PC-3 (cell line): ENCODE measurements at regions not wholly inside any gene's neighbourhood (a gene's known extent, or its start where the extent isn't known, plus 50 kb on each side); places are given as distances from the start of the nearest gene placed in this dataset.

Experiments used
- ATAC-seq: fragments of 200-7000 bp; cut with Tn5 transposase; 2 replicates; pipeline ENCODE4 v1.9.1; 2020; ENCODE audit warnings: mild to moderate bottlenecking, moderate library complexity
- BruUV-seq: library from RNA; stranded (reverse); fragments of 400-500 nt; replicated peaks from 2 replicates; lab custom pipeline; 2021; lab: Mats Ljungman, UMichigan
- CTCF ChIA-PET: fragments of 300-600 bp; sonication (Branson Sonifier 250); formaldehyde crosslinking; loops from one replicate; lab custom pipeline; 2022; ENCODE audit warnings: antibody characterized with exemption; lab: Charles Lee
- POLR2A ChIA-PET: fragments of 300-600 bp; sonication (Branson Sonifier 250); formaldehyde crosslinking; loops from one replicate; lab custom pipeline; 2022; ENCODE audit warnings: antibody characterized with exemption; ENCODE audit not compliant: unreplicated experiment; lab: Charles Lee
- DNase-seq: peaks from one replicate; pipeline ENCODE4 v3.0.0-alpha.2; 2015
- H2AFZ ChIP-seq: fragments of 300-600 bp; sonication (generic); 2 replicates; pipeline ENCODE4 v1.6.0; 2016; ENCODE audit warnings: antibody characterized with exemption, low read length
- H3F3A ChIP-seq: fragments of 300-600 bp; sonication (generic); one replicate; pipeline ENCODE4 v1.6.0; 2017; ENCODE audit warnings: antibody characterized with exemption, low read length, control low read depth, mild to moderate bottlenecking; ENCODE audit not compliant: unreplicated experiment
- H3K27ac ChIP-seq: fragments of 300-600 bp; sonication (generic); 2 replicates; pipeline ENCODE4 v1.5.1; 2016; ENCODE audit warnings: mild to moderate bottlenecking, low read length
- H3K27me3 ChIP-seq: fragments of 300-600 bp; sonication (generic); 2 replicates; pipeline ENCODE4 v1.6.1; 2016; ENCODE audit warnings: low read length, mixed read lengths
- H3K36me3 ChIP-seq: fragments of 300-600 bp; sonication (generic); 2 replicates; pipeline ENCODE4 v1.6.1; 2016; ENCODE audit warnings: low read depth, mixed run types, low read length, mixed read lengths
- H3K4me1 ChIP-seq: fragments of 300-600 bp; sonication (generic); 2 replicates; pipeline ENCODE4 v1.5.1; 2016; ENCODE audit warnings: low read length; ENCODE audit not compliant: insufficient read depth
- H3K4me2 ChIP-seq: fragments of 300-600 bp; sonication (generic); 2 replicates; pipeline ENCODE4 v1.6.0; 2016; ENCODE audit warnings: low read length
- H3K4me3 ChIP-seq: fragments of 300-600 bp; sonication (generic); 2 replicates; pipeline ENCODE4 v1.5.1; 2016; ENCODE audit warnings: mild to moderate bottlenecking, low read length, mixed read lengths
- H3K79me2 ChIP-seq: fragments of 300-600 bp; sonication (generic); 2 replicates; pipeline ENCODE4 v1.6.1; 2017; ENCODE audit warnings: low read length, mixed read lengths
- H3K9ac ChIP-seq: fragments of 300-600 bp; sonication (generic); 2 replicates; pipeline ENCODE4 v1.6.0; 2016; ENCODE audit warnings: mild to moderate bottlenecking, low read length
- H3K9me2 ChIP-seq: fragments of 300-600 bp; sonication (generic); replicated peaks from 2 replicates; pipeline ENCODE4 v1.6.1; 2016; ENCODE audit warnings: mixed run types, low read length, mixed read lengths
- H3K9me3 ChIP-seq: fragments of 300-600 bp; sonication (generic); 2 replicates; pipeline ENCODE4 v1.6.1; 2016; ENCODE audit warnings: low read length, mixed read lengths
- H4K20me1 ChIP-seq: fragments of 300-600 bp; sonication (generic); 2 replicates; pipeline ENCODE4 v1.6.1; 2016; ENCODE audit warnings: low read length, mixed read lengths
- EZH2 ChIP-seq: fragments of 300-600 bp; sonication (generic); IDR thresholded peaks from one replicate; pipeline ENCODE4 v1.6.1; 2017; ENCODE audit warnings: antibody characterized with exemption, mild to moderate bottlenecking, low read length; ENCODE audit not compliant: unreplicated experiment
- EZH2phosphoT487 ChIP-seq: fragments of 300-600 bp; sonication (generic); IDR thresholded peaks from 2 replicates; pipeline ENCODE4 v1.6.1; 2018; ENCODE audit warnings: mild to moderate bottlenecking, antibody characterized with exemption, low read length, borderline replicate concordance
- intact Hi-C: fragments of 100-400 bp; cut with micrococcal nuclease; formaldehyde crosslinking; loops from 2 replicates; pipeline ENCODE4 v1.9.0; 2023
- TF ChIP-seq, protein P1 (sequence below): fragments of 300-600 bp; sonication (generic); conservative IDR thresholded peaks from 2 replicates; pipeline ENCODE4 v1.5.1; 2017; ENCODE audit warnings: antibody characterized with exemption, low read depth, mild to moderate bottlenecking, low read length

DNA sequence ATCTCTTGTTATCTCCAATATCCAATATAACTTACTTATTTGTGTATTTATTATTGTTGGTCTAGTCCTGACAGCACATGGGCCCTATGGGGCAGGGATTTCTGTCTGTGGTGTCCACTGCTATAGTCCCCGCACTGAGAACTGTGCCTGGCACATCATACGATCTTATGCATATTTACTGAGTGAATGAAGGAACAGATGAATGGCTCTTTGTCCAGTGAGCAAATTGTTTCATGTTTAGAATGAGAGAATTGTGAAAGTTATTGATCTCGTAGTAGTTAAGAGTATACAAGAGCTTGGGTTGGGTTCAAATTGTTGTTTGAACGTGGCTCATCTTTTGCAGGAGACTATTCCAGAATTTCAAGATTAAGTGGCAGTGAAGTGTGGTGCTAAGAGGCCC is 96.1 kb upstream of the SLC34A2 start:
- CTCF ChIA-PET, result no interaction called here
- Histone ChIP-seq H3K79me2 (no peaks in the 10 kb centered on the region), H3K9me3 (no peaks in the 10 kb centered on the region), H3K4me2 (no peak overlapping the region), H3K4me1 (no peaks in the 10 kb centered on the region), H3K9me2 (no peaks in the 10 kb centered on the region), H3K36me3 (no peaks in the 10 kb centered on the region), H4K20me1 (no peaks in the 10 kb centered on the region), H3K4me3 (no peak overlapping the region), H3K27me3 (no peaks in the 10 kb centered on the region), H3K9ac (no peak overlapping the region), H3K27ac (no peak overlapping the region), H2AFZ (no peak overlapping the region), H3F3A (no peaks in the 10 kb centered on the region)
- intact Hi-C loops, result no loop called here
- BruUV-seq, result no TSS peak
- POLR2A ChIA-PET, result no interaction called here
- TF ChIP-seq, protein P1, sequence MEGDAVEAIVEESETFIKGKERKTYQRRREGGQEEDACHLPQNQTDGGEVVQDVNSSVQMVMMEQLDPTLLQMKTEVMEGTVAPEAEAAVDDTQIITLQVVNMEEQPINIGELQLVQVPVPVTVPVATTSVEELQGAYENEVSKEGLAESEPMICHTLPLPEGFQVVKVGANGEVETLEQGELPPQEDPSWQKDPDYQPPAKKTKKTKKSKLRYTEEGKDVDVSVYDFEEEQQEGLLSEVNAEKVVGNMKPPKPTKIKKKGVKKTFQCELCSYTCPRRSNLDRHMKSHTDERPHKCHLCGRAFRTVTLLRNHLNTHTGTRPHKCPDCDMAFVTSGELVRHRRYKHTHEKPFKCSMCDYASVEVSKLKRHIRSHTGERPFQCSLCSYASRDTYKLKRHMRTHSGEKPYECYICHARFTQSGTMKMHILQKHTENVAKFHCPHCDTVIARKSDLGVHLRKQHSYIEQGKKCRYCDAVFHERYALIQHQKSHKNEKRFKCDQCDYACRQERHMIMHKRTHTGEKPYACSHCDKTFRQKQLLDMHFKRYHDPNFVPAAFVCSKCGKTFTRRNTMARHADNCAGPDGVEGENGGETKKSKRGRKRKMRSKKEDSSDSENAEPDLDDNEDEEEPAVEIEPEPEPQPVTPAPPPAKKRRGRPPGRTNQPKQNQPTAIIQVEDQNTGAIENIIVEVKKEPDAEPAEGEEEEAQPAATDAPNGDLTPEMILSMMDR, result no peak
- DNase-seq (no peak), ATAC-seq (no peak)

DNA sequence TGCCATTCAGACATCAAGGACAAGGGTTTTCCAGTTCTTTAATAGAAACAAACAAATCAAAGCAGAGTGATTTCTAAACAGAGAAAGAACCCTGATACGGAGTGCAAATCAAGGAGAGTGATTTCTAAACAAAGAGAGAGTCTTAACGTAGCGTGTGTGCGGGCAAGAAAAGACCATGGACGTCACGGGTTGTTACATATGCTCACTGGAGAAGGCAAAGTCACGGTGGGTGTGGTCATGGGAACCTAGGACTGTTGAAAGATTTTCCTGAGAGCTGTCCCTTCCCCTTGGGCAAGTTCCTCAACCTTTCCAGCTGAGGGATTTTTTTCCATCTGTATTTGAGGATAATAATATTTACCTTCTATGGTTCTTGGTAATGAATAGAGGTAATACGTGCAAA is 95.0 kb upstream of the SLC34A2 start:
- Histone ChIP-seq H3K4me1 (no peaks in the 10 kb centered on the region), H4K20me1 (no peaks in the 10 kb centered on the region), H3K9me2 (no peaks in the 10 kb centered on the region), H3K4me2 (no peak overlapping the region), H3K27ac (no peak overlapping the region), H3K9ac (no peak overlapping the region), H3K79me2 (no peaks in the 10 kb centered on the region), H3F3A (no peaks in the 10 kb centered on the region), H3K27me3 (no peaks in the 10 kb centered on the region), H2AFZ (no peak overlapping the region), H3K9me3 (no peaks in the 10 kb centered on the region), H3K4me3 (no peak overlapping the region), H3K36me3 (no peaks in the 10 kb centered on the region)
- POLR2A ChIA-PET, result no interaction called here
- ATAC-seq (no peak), DNase-seq (no peak)
- no TSS peak for BruUV-seq
- intact Hi-C loops, result no loop called here
- TF ChIP-seq, protein P1, result no peak
- TF ChIP-seq EZH2 (no peak), EZH2phosphoT487 (no peak)
- CTCF ChIA-PET, result no interaction called here

DNA sequence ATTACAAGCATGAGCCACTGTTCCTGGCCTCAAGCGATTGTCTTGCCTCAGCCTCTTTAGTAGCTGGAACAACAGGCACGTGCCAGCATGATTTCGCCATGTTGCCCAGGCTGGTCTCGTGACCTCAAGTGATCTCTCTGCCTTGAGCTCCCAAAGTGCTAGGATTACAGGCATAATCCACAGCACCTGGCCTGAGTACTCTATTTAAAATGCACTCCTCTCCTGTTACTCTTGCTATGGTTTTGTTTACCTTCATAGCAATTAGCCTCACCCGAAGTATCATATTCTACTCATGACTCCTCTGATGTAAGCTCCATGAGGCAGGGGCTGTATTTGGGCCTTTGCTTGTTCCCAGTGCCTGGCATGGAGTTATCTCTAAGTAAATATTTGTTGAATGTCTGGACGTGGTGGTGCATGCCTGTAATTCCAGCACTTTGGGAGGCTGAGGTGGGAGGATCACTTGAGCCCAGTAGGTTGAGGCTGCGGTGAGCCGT is 92.5 kb upstream of the SLC34A2 start:
- intact Hi-C loops, result no loop called here
- Histone ChIP-seq H3K4me1 (no peaks in the 10 kb centered on the region), H3K79me2 (no peaks in the 10 kb centered on the region), H3K4me2 (no peak overlapping the region), H3K9ac (no peak overlapping the region), H3K27ac (no peak overlapping the region), H4K20me1 (no peaks in the 10 kb centered on the region), H3K36me3 (no peaks in the 10 kb centered on the region), H3K9me3 (no peaks in the 10 kb centered on the region), H3K4me3 (no peak overlapping the region), H3K27me3 (no peaks in the 10 kb centered on the region), H3F3A (no peaks in the 10 kb centered on the region), H3K9me2 (no peaks in the 10 kb centered on the region), H2AFZ (no peak overlapping the region)
- ChIA-PET POLR2A (no interaction called here), CTCF (no interaction called here)
- DNase-seq (peak; percentile 34), ATAC-seq (no peak)
- BruUV-seq, result no TSS peak
- TF ChIP-seq, protein P1, result no peak
- no peak for TF ChIP-seq EZH2phosphoT487
- no peak for TF ChIP-seq EZH2
